Ovary (tissue), 7 donors: ENCODE measurements at regions not wholly inside any gene's neighbourhood (a gene's known extent, or its start where the extent isn't known, plus 50 kb on each side); places are given as distances from the start of the nearest gene placed in this dataset.

Experiments used
- DNase-seq, 5 donors: peaks; one replicate each; pipeline ENCODE4 v3.0.0-alpha.2; 2019 to 2020
- H3K27ac ChIP-seq, 2 donors: fragments of 200-600 bp; one replicate each; pipeline versions ENCODE4 v1.5.1 to v1.8.0; 2019 to 2022
- H3K27me3 ChIP-seq: fragments of 200-600 bp; one replicate; pipeline ENCODE4 v1.8.0; 2022
- H3K36me3 ChIP-seq: fragments of 200-600 bp; sonication (generic); one replicate; pipeline ENCODE4 v1.5.1; 2019
- H3K4me1 ChIP-seq: one replicate; pipeline ENCODE4 v1.8.1; 2013; ENCODE audit warnings: mild to moderate bottlenecking, moderate library complexity; ENCODE audit not compliant: insufficient read depth
- H3K4me3 ChIP-seq: fragments of 200-600 bp; sonication (generic); one replicate; pipeline ENCODE4 v1.5.1; 2017
- H3K9me3 ChIP-seq, 2 donors: fragments of 200-600 bp in 1 of 2; sonication (generic) in 1 of 2; one replicate each; pipeline versions ENCODE4 v1.5.1 to v1.8.1; 2013 to 2019; ENCODE audit warnings: mild to moderate bottlenecking in 1 of 2, moderate library complexity in 1 of 2
- CTCF ChIP-seq, 3 donors: fragments of 450-650 bp in 2 of 3; fragments of 200-600 bp in 1 of 3; IDR thresholded peaks; one replicate each; pipeline versions ENCODE4 v1.5.1 to v1.8.0; 2016 to 2022; ENCODE audit warnings: antibody characterized with exemption in 3 of 3, mild to moderate bottlenecking in 1 of 3
- EP300 ChIP-seq: sonication (generic); formaldehyde crosslinking; IDR thresholded peaks from one replicate; pipeline ENCODE4 v1.6.1; 2017; ENCODE audit warnings: antibody characterized with exemption
- POLR2A ChIP-seq: fragments of 450-650 bp; IDR thresholded peaks from one replicate; pipeline ENCODE4 v1.6.1; 2017; ENCODE audit warnings: antibody characterized with exemption, mild to moderate bottlenecking, moderate library complexity
- WGBS, 3 donors: extraction: QIAGEN DNeasy Blood & Tissue Kit in 1 of 3; methylation state at CpG; one replicate each; pipeline versions ENCODE4 v1.1.5 to v1.1.7; 2013 to 2017; 5-methylcytosine and 5-hydroxymethylcytosine counted together
- intact Hi-C, 4 donors: fragments of 100-400 bp; cut with DNase I; formaldehyde crosslinking; loops; one replicate each; pipeline versions ENCODE4 v1.11.0 to v1.15.1; 2022 to 2023
- donor health status: DM: no; HTN: no; CAD: no; lungs with moderate emphysema.
- donor health status: DM: no; HTN: no; CAD: no.
- donor health status: Bipolar disorder and iron deficiency.
- donor health status: DM: no; HTN: no; CAD: no.
- donor health status: DM: yes; HTN: yes; CAD: no.

- Histone ChIP-seq H3K4me1 (no peaks in the 10 kb centered on the region), H3K9me3 (no peaks in the 10 kb centered on the region), H3K27me3 (no peaks in the 10 kb centered on the region), H3K27ac (no peak overlapping the region), H3K36me3 (no peaks in the 10 kb centered on the region), H3K4me3 (no peak overlapping the region)
- WGBS, 3 donors: 32 to 60% (median 52%) methylated on average over 1 of the region's 1 CpG
- no peak for TF ChIP-seq CTCF (IDR thresholded peaks at IDR 0.05)
- no peak for TF ChIP-seq EP300
- TF ChIP-seq POLR2A: no peak
- intact Hi-C loops: no loop called here
- DNase-seq: no peak
Observed at GRCh38 chr4:13917015-13917414, 289.5 kb upstream of the BOD1L1 start.

- no peaks in the 10 kb centered on the region for H3K36me3 ChIP-seq
- no peaks in the 10 kb centered on the region for H3K27me3 ChIP-seq
- TF ChIP-seq CTCF (IDR thresholded peaks at IDR 0.05): no peak
- TF ChIP-seq EP300: no peak
- no peak for TF ChIP-seq POLR2A
- WGBS, 3 donors: 48 to 63% (median 54%) methylated on average over 2 of the region's 2 CpGs
- no peak overlapping the region for H3K27ac ChIP-seq
- no peaks in the 10 kb centered on the region for H3K9me3 ChIP-seq
- H3K4me3 ChIP-seq: no peak overlapping the region
- DNase-seq: peak in 2 of 5 donors; percentile 20 to 30
- intact Hi-C loops: no loop called here
- H3K4me1 ChIP-seq: no peaks in the 10 kb centered on the region
Observed at GRCh38 chr4:13918110-13918509, 290.6 kb upstream of the BOD1L1 start.

DNA sequence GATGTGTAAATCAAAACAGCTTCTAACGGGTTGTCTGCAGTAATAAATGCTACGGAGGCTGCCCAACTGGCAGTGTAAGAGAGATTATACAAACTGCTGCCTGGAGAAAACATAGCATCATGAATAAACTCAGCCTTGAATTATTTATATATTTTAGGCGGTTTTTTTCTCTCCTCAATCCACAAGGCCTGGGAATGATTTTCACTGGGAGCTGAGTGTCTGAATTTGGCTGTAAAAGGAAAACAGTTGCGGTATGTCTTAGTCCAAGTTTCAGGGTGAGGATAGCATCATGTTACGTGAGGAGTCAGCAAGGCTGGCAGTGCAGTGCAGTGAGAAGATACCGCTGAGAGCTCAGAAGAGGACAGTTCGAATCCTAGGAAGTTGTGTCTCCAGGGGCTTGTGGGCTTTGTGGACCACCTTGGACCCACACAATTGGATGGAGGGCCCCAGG lies 291.5 kb upstream of the BOD1L1 start:
- WGBS, 3 donors: 10 to 21% (median 11%) methylated on average over 7 of the region's 7 CpGs
- no peak for TF ChIP-seq POLR2A
- TF ChIP-seq EP300: no peak
- TF ChIP-seq CTCF (IDR thresholded peaks at IDR 0.05): no peak
- Histone ChIP-seq H3K27me3 (no peaks in the 10 kb centered on the region), H3K4me3 (no peak overlapping the region), H3K4me1 (no peaks in the 10 kb centered on the region), H3K27ac (no peak overlapping the region), H3K9me3 (no peaks in the 10 kb centered on the region), H3K36me3 (no peaks in the 10 kb centered on the region)
- DNase-seq: no peak
- intact Hi-C loops: no loop called here

DNA sequence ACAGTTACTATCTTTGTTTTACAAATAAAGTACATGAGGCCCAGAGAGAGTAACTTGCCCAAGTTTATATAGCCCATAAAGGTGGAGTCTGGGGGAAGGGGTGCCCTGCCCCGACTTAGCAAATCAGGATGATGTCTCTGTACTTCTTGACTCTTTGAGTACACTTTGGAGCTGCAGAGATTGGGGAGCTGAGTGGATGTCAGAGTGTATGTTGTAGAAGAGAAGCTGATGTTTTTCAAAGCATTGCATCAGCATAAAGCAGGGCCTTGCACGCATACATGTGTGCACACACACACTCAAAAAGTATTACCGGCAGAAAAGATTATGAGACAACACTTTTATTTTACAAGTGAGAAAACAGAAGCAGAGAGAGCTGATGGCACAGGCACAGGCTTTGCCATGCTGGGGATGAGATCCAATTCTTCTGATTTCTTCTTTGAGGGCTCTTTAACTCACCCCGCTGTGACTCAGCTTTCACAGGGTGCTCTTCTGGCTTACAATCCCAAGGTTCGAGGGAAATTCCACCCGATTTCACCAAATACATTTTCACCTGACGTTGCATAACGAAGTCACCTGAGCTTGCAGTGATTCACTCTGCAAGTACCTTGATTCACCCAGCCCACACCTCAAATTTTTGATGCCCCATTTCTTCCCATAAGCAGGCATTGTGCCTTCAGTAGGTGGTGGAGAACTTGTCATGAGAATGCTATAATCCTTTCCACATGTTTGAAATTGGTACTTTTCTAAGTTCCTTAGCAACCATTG lies 292.8 kb upstream of the BOD1L1 start:
- WGBS, 3 donors: 86 to 88% (median 87%) methylated on average over 8 of the region's 8 CpGs

More for the DNA sequence above, 292.8 kb upstream of the BOD1L1 start:
- no peaks in the 10 kb centered on the region for H3K9me3 ChIP-seq
- no peak overlapping the region for H3K27ac ChIP-seq
- no peaks in the 10 kb centered on the region for H3K4me1 ChIP-seq
- H3K27me3 ChIP-seq: no peaks in the 10 kb centered on the region
- TF ChIP-seq CTCF (IDR thresholded peaks at IDR 0.05) (no peak), POLR2A (no peak), EP300 (no peak)
- H3K4me3 ChIP-seq: no peak overlapping the region
- no peaks in the 10 kb centered on the region for H3K36me3 ChIP-seq
- intact Hi-C loops: no loop called here
- DNase-seq: no peak
